Omental fat pad (tissue), 3 donors: ENCODE measurements at regions not wholly inside any gene's neighbourhood (a gene's known extent, or its start where the extent isn't known, plus 50 kb on each side); places are given as distances from the start of the nearest gene placed in this dataset.

Experiments used
- ATAC-seq: fragments of 150-250 bp; one replicate; pipeline ENCODE4 v1.9.1; 2016; ENCODE audit warnings: mild to moderate bottlenecking, moderate library complexity; ENCODE audit not compliant: low FRiP score
- DNase-seq: peaks from one replicate; pipeline ENCODE4 v3.0.0-alpha.2; 2019; ENCODE audit warnings: low spot score
- CTCF ChIP-seq, 3 donors: fragments of 450-650 bp; IDR thresholded peaks; one replicate each; pipeline ENCODE4 v1.5.1; 2016 to 2017; ENCODE audit warnings: antibody characterized with exemption in 3 of 3, mild to moderate bottlenecking in 3 of 3, moderate library complexity in 2 of 3

- DNase-seq = no peak
- TF ChIP-seq CTCF (IDR thresholded peaks at IDR 0.05) = no peak
- ATAC-seq = no peak
Measured at GRCh38 chr4:171430495-171430894, 382.7 kb upstream of the GALNTL6 start.

GRCh38 chr4:171397175-171397574 lies 416.0 kb upstream of the GALNTL6 start:
- no peak for ATAC-seq
- TF ChIP-seq CTCF (IDR thresholded peaks at IDR 0.05) = no peak
- no peak for DNase-seq

GRCh38 chr4:171390626-171391025 lies 422.6 kb upstream of the GALNTL6 start:
- DNase-seq (no peak), ATAC-seq (no peak)
- TF ChIP-seq CTCF (IDR thresholded peaks at IDR 0.05) = no peak

- no peak for TF ChIP-seq CTCF (IDR thresholded peaks at IDR 0.05)
- DNase-seq (no peak), ATAC-seq (no peak)
Measured at GRCh38 chr4:171378323-171378722, 434.9 kb upstream of the GALNTL6 start.

- ATAC-seq = no peak
- DNase-seq = no peak
- no peak for TF ChIP-seq CTCF (IDR thresholded peaks at IDR 0.05)
Measured at GRCh38 chr4:171376724-171377123, 436.5 kb upstream of the GALNTL6 start.

- DNase-seq (no peak), ATAC-seq (no peak)
- TF ChIP-seq CTCF (IDR thresholded peaks at IDR 0.05) = no peak
Measured at GRCh38 chr4:171353535-171353934, 459.7 kb upstream of the GALNTL6 start.

GRCh38 chr4:171348090-171348489 lies 465.1 kb upstream of the GALNTL6 start:
- no peak for ATAC-seq
- TF ChIP-seq CTCF (IDR thresholded peaks at IDR 0.05) = no peak
- DNase-seq = no peak
